ENCODE measurements at regions not wholly inside any gene's neighbourhood (a gene's known extent, or its start where the extent isn't known, plus 50 kb on each side); places are given as distances from the start of the nearest gene placed in this dataset.

DNA sequence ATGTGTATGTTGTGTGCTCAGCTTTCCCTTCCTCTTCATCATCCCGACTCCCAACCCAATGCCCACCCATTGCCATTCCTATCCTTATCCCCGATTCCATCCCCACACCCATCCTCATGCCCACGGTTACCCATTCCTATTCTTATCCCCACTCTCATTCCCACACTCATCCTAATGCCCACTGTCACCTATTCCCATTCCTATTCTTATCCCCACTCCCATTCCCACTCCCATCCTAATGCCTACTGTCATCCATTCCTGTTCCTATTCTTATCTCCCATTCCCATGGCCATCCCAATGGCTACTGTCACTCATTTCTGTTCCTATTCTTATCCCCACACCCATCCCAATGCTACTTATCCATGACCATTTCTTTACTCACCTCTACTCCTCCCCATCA lies 254.1 kb downstream of the DHX35 start:
- DNase-seq (ENCODE audit: low read depth) = no peak

DNA sequence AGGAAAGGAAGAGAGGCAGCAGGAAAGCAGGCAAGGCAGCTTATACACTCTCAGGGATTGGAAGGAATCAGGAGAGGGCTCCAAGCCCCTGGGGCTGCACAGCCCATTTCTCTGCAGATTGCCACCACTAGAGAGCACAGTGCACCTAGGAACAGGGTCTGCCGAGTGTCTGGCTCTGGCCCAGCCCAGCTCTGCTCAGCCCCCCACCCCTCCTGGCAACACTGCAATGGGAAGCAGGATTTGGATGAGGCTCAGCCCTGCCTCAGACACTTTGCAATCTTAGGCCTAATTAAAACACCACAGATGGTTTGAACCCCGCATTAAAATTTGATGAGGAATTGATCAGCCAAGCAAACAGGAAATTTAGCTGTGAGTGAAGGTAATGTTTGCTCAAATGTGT lies 252.7 kb downstream of the DHX35 start:
- DNase-seq (ENCODE audit: low read depth) = no peak

GRCh38 chr20:39213476-39214145 lies 251.5 kb downstream of the DHX35 start:
- DNase-seq (ENCODE audit: low read depth) = no peak

- no peak for DNase-seq (ENCODE audit: low read depth)
These were observed 249.1 kb downstream of the DHX35 start for GRCh38 chr20:39211060-39211748.

DNA sequence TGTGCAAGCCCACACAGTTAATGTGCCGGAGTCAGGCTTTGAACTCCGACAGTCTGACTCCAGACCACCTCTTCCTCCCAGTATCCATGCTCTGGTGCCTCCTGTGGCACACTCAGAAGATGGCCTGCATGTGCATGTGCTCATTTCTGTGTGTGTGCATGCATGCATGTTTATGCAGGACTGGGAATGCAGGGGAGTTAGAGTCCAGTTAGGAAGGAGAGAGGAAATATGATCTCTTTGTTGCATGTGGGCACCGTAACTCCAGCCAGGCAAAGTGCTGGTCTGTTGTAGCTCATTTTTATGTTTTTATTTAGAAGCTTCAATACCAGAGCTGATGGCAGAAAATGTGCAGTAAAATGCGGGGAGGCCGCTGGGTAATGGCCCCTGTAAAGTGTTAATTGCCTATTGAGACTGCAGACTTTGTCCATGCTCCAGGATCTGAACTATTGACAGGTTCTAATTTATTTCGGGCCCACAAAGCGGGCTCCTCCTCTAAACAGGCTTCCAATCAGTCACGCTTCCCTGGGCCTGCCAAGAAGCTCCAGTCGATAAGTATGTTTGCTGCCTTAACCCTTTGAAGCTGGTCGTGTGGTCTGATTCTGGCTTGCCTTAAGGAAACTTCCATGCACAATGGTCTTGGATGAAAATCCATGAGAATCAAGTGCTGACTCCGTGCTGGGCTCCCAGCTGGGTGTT lies 248.3 kb downstream of the DHX35 start:
- no peak for DNase-seq (ENCODE audit: low read depth)

- DNase-seq (ENCODE audit: low read depth) = no peak
These were observed 244.9 kb downstream of the DHX35 start for GRCh38 chr20:39206899-39207564.

DNA sequence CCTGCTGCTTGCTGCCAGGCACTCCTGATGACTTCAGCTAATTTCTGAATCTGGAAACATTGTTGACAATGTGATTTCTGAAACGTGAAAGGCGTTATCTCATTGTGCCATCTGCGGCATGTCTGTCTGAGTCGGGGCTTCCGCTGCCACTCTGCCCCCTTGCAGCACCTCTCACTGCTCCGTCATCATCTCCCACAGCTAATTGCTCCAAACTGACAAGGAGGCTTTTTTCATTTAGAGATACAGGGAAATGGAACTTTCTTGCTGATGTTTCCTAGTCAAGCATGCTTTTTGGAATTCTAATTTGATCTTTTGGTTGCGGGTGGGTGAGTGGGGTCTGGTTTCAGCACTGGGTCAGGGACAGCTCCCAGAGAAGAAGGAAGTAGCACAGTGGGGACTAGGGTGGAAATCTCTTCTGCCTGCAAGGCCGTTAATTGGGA lies 233.5 kb downstream of the DHX35 start:
- DNase-seq (ENCODE audit: low read depth) = no peak

GRCh38 chr20:39190666-39191570 lies 228.8 kb downstream of the DHX35 start:
- peak; percentile 56 for DNase-seq (ENCODE audit: low read depth)

DNA sequence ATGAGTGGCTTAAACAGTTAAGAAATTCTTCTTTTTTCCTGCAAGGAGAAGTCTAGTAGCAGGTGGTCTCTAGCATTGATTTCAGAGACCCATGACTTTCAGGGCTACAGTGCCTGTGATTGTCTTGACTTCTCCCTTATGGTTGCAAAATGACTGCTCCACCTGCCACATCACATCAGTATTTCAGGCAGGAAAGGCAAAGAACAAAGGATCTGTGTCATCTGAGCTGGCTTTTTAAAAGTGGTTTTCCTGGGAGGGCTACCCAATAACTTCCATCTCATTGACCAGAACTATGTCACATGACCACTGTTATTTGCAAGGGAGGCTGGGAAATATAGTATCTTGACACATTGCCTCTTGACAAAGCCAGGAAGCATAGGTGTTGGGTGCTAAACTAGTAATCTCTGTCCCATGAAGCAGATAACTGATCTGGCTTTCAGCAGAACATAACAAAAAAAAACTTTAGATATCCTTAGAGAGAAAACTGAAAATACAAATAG lies 226.2 kb downstream of the DHX35 start:
- no peak for DNase-seq (ENCODE audit: low read depth)

DNA sequence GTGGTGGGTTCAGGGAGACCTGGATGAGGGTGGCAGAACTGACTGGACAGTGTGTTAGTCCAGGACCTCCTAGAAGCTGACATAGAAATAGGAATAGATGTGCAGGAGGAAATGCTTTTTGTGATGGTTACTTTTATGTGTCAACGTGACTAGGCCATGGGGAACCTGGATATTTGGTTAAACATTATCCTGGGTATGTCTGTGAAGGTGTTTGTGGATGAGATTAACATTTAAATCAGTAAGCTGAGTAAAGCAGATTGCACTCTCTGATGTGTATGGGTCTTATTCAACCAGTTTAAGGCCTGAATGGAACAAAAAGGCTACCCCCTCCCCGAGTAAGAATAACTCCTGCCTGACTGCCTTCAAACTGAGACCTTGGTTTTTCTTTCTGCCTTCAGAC lies 219.3 kb downstream of the DHX35 start:
- DNase-seq (ENCODE audit: low read depth) = no peak

- no peak for DNase-seq (ENCODE audit: low read depth)
These were observed 214.3 kb downstream of the DHX35 start for GRCh38 chr20:39176457-39176856.

DNA sequence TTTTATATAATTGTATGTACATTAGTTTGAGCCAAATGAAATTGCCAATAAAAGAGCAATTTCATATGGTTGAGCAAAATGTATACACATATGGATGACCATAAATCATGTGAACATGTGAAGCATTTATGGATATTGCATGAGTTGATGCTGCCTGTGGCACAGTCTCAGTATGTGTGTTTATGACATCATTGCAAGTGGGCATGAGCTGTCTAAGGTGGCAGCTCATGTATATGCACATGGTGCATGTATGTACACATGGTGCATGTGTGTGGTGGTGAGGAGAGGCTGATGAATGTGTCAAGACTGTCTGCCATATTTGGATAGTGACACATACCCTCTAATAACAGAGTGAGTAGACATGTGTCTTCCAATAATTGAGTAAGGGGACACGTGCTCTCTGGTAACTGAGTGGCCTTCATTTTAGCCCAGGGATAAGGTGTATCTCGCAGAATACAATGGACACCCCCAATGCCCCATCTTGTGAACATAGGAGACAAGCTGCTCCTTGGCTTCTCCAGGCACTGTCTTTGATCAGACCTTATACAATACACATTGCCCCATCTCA lies 208.8 kb downstream of the DHX35 start:
- DNase-seq (ENCODE audit: low read depth) = no peak

DNA sequence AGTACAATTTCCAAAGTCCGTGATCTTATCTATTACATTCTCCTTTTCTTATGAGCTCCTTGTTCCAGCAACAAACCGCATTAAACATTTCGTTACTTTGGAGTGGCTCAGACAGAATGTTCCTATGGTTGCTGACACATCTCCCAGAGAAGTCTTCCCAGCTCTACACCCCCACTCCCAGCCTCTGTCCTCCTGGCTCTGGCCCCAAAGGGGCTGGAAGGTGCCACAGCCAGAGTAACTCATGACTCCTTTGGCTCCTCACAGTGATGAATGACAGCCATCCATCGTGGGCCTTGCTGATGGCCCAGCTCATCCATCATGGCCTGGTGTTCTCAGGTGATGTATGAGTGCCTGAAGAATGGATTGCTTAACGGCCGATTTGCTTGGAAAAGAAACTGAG lies 203.0 kb downstream of the DHX35 start:
- DNase-seq (ENCODE audit: low read depth) = no peak

GRCh38 chr20:39164642-39165041 lies 202.5 kb downstream of the DHX35 start:
- DNase-seq (ENCODE audit: low read depth) = no peak

DNA sequence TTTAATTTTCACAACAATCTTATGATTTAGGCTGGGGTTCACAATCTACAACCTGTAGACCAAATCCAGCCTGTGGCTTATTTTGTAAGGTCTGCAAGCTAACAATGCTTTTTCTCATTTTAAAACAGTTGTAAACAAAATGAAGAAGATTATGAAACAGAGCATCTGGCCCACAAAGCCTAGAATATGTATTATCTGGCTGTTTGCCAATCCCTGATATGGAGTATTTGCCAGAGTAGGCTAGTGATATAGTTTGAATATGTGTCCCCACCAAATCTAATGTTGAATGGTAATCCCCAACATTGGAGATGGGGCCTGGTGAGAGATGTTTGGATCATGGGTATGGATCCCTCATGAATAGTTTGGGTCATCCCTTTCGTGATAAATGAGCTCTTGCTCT lies 201.8 kb downstream of the DHX35 start:
- DNase-seq (ENCODE audit: low read depth) = no peak

GRCh38 chr20:39161900-39162299 lies 199.8 kb downstream of the DHX35 start:
- no peak for DNase-seq (ENCODE audit: low read depth)

- no peak for DNase-seq (ENCODE audit: low read depth)
These were observed 193.8 kb downstream of the DHX35 start for GRCh38 chr20:39155971-39156370.

GRCh38 chr20:39152742-39153141 lies 190.6 kb downstream of the DHX35 start:
- no peak for DNase-seq (ENCODE audit: low read depth)

DNA sequence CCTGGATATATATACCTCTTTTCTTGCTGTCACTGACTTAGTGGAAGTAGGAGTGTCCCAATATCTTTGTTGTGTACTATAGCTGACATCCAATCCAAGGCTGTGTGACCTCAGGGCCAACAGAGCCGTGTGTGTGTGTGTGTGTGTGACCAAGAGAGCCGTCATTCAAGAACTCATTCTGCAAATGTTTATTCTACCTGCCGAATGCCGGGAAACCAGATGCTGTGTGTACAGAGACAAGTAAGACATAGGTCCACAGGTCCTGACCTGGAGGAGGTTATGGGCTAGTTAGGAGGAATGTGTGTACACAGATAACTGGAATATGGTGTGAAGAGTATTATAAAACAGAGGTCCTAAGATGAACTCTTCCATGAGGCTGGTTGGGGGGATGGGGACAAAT lies 190.0 kb downstream of the DHX35 start:
- no peak for DNase-seq (ENCODE audit: low read depth)

DNA sequence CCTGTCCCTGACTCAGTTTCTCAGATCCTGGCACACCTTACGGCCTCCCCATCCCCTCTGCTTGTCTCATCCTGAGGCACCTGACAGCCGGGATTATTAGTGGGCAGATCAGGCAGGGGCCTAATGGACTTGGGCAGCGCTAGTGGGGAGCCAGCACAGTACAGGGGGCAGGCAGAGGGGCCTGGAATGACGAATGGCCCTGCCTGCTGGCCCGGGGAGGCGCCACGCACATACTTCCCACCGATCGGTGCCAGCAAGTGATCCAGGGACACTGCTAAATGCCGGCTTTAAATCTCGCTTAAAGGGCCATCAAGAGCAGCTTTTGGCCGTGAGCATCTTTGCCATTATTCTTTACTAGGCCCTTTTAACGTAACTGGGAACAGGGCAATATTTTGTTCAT lies 188.4 kb downstream of the DHX35 start:
- DNase-seq (ENCODE audit: low read depth) = no peak

DNA sequence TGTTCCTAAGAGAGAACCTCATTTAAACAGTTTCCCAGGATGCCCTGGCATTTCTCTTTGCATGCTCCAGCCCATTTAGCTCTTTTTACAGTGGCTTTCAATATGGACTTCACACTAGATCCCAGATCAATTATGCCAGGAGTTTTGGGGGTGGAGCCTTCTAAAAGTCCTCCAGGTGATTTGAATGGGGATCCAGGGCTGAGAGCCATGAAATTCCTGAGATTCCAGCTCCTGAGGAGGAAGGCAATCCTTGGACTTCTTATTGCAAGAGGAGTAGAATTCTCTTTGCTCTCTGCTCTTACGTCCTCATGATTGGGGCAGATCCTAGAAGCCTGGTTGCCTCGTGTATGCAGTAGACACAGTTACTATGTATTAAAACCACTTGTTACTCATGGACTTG lies 184.2 kb downstream of the DHX35 start:
- DNase-seq (ENCODE audit: low read depth) = no peak

Data from stromal cell of bone marrow (primary cell).